ENCODE measurements at regions not wholly inside any gene's neighbourhood (a gene's known extent, or its start where the extent isn't known, plus 50 kb on each side); places are given as distances from the start of the nearest gene placed in this dataset.

GRCh38 chr2:173590276-173590861 is 235.7 kb downstream of the CDCA7 start:
- peak; percentile 95 for DNase-seq

GRCh38 chr2:173593109-173593508 is 238.4 kb downstream of the CDCA7 start:
- DNase-seq = no peak

DNA sequence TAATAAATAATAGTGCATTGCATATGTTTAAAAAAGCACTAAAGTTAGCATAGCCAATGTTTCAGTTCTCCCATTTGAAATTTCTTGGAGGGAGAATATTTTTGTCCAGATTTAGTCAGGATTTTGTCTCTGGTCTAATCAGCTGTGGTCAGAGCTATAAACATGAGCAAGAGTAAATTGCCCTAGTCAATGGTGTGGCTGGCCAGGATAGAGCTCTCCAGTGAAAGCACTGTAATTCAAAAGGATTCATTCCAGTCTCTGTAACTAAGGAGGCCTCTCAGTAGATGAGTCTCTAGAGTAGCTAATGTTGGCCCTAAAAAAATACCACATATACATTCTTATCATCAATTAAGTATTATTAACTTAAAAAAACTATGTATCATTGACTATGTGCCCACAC is 241.6 kb downstream of the CDCA7 start:
- no peak for DNase-seq

- DNase-seq = no peak
These were observed 243.9 kb downstream of the CDCA7 start for GRCh38 chr2:173598525-173598924.

DNA sequence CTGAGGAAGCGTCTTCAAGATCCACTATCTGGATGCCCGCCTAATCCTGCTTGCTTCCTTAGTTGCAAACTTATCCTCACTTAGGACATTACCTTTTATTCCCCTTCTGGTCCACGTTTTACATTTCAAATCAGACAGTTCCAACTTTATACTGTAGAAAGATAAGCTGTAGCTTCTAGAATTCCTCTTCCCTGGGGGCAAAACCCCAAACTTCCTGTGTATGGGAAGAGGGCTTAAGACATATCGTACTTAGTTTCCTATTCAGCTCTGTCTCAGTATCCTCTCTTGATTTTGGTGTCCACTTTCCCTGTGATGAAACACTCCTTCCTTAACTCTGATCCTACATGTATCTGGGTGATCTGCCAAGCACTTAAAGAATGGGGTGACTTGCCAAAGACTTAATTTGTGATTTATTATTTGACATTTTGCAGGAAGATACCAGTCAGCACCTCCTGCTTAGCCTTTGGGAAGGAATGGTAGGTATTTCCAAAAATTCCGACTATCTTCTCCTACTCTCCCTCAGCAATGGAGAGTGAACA is 245.2 kb downstream of the CDCA7 start:
- DNase-seq = peak; percentile 42

DNA sequence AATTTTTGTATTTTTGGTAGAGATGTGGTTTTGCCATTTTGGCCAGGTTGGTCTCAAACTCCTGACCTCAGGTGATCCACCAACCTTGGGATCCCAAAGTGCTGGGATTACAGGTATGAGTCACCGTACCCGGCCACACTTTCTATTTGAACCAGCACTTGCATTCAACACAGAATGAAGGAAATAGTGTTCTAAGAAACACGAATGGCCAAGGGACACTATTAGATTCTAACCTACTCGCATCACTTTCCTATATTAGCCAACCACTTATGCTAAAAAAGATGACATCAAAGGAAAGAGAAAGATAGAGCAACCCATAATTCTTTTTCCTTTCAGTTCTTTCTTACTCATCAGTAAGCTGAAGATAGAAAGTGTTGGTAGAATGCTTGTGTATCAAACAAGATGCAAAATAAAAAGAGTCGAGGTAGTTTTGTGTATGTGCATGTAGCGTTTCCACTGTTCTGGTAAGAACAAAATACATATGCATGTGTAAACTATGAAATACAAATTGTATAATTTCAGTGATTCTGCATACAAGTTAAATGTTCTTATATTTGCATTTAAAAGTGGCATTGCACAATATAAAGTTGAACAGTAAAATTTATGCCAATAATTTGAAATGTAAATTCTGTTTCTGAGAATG is 247.6 kb downstream of the CDCA7 start:
- no peak for DNase-seq

DNA sequence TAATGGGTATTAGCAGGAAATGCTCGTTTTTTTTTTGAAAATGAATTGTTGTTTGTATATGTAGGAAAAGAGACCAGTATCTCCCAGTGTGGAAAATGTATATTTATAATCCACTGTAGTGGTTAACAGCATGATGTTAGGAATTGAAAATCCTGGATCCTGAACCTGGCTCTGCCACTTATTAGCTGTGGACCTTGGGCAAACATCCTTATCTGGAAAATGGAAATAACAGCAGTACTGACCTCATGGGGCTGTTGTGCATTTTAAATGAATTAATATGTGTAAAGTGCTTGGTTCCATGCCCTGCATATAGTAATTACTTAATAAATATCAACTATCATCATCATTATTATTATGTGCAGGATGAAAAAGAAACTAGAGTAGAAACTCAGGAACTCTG is 251.3 kb downstream of the CDCA7 start:
- no peak for DNase-seq

DNA sequence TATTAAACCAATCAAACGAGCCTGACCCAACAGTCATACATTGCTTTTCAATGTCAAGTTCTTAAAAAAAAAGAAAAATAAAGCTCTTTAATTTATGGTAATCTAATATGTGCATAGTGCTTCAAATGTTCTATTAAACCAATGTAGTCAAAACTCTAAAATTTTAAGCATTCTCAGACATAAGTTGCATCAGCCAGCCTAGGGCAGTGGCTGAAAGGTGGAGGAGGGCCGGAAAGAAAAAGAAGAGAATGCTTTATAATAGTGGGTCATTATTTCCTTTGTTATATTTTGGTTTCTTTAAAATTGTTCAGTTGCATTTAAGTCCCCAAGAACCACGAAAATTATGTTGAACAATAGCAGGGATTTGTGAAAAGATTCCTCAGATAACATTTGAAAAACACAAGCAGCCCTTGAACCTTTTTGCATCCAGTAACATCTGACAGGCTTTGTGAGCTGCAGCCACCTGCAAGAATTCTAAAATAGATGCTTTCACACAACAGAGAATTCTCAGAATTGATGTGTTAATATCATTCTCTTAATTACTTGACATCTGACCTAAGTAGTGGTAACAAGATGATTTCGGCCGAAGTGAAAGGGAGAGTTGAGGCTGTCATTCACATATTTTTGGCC is 252.1 kb downstream of the CDCA7 start:
- no peak for DNase-seq

- DNase-seq = no peak
These were observed 253.1 kb downstream of the CDCA7 start for GRCh38 chr2:173607606-173608311.

GRCh38 chr2:173611121-173611520 is 256.4 kb downstream of the CDCA7 start:
- DNase-seq = no peak

GRCh38 chr2:173612354-173612753 is 257.7 kb downstream of the CDCA7 start:
- DNase-seq = no peak

- no peak for DNase-seq
These were observed 258.7 kb downstream of the CDCA7 start for GRCh38 chr2:173613386-173613785.

DNA sequence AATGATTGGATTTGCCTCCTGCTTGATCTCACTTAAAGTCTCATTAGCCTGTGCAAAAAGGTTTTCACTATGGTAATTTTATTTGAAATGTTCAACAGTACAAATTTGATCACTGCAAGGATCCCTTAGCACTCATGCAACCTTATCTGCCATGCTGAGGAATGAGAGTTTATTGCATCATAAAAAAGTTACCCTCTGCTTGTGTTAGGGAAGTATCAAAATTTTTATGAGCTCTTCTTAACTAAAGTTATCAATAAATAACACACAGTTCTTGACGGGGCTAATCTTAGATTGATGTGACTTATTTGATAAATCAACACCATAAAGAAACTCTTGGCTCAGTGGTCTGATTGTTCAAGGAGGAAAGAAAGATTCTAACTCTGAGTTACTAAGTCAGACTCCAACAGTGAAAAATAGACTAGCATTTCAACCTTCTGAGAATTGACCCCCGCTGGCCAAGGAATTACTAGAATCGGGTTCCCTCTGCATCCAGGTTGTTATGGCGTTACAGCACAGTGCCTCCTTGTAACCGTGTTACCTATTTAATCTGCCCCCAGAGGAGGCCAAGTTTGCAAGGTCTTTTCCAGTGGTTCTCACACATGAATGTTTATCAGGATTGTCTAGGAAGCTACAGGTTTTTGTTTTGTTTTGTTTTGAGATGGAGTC is 259.7 kb downstream of the CDCA7 start:
- no peak for DNase-seq

GRCh38 chr2:173623438-173624319 is 269.0 kb downstream of the CDCA7 start:
- DNase-seq = no peak

GRCh38 chr2:173625315-173625714 is 270.6 kb downstream of the CDCA7 start:
- no peak for DNase-seq

- DNase-seq = no peak
These were observed 274.4 kb downstream of the CDCA7 start for GRCh38 chr2:173629076-173629475.

- no peak for DNase-seq
These were observed 275.9 kb downstream of the CDCA7 start for GRCh38 chr2:173630425-173631126.

- peak; percentile 47 for DNase-seq
These were observed 276.4 kb downstream of the CDCA7 start for GRCh38 chr2:173631127-173631460.

GRCh38 chr2:173644146-173644545 is 289.5 kb downstream of the CDCA7 start:
- peak; percentile 69 for DNase-seq

- peak; percentile 70 for DNase-seq
These were observed 293.1 kb downstream of the CDCA7 start for GRCh38 chr2:173647681-173648311.

DNA sequence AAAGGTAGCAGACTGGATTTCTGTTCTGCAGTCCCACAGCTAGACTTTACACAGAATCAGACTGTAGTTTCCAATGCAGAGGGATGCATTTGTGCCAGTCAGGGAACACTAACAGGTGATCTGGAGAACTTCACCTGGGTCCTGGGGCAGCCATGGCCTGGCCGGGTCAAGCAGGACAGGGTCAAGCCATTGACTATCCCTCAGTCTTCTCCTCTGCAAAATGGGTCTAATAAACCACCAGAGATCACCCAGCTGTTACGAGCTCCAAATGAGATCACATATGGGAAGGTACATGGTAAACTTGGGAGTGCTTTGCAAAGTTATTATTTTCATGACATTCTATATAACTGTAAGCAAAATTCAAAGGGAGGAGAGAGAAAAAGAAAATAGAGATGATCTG is 294.1 kb downstream of the CDCA7 start:
- DNase-seq = no peak

All from fibroblast of skin of right quadriceps (primary cell).